IMR-90 (cell line): ENCODE measurements at regions not wholly inside any gene's neighbourhood (a gene's known extent, or its start where the extent isn't known, plus 50 kb on each side); places are given as distances from the start of the nearest gene placed in this dataset.

Source experiments
- ATAC-seq: fragments of 200-7000 bp; cut with Tn5 transposase; 2 replicates; pipeline ENCODE4 v1.9.1; 2020; ENCODE audit warnings: low read depth, mild to moderate bottlenecking, moderate library complexity
- BruUV-seq: library from RNA; stranded (reverse); fragments of 400-500 nt; replicated peaks from 2 replicates; lab custom pipeline; 2021; lab: Mats Ljungman, UMichigan
- CTCF ChIA-PET: fragments of 300-600 bp; formaldehyde crosslinking; extraction: SDS; loops from one replicate; lab custom pipeline; 2021; ENCODE audit warnings: antibody characterized with exemption; lab: Yijun Ruan, JAX
- POLR2A ChIA-PET: fragments of 300-600 bp; sonication (Branson Sonifier 250); formaldehyde crosslinking; loops from one replicate; lab custom pipeline; 2022; ENCODE audit warnings: antibody characterized with exemption; ENCODE audit not compliant: unreplicated experiment; lab: Charles Lee
- DNase-seq: peaks from one replicate; pipeline ENCODE4 v3.0.0; 2013
- H2AFZ ChIP-seq: replicated peaks from 2 replicates; pipeline ENCODE3; 2013; ENCODE audit warnings: low read length, mild to moderate bottlenecking; ENCODE audit not compliant: poor library complexity
- H2AK5ac ChIP-seq: 2 replicates; pipeline ENCODE4 v1.6.1; 2013; ENCODE audit warnings: low read depth, low read length, inconsistent platforms
- H2AK9ac ChIP-seq: replicated peaks from 2 replicates; pipeline ENCODE3; 2013; ENCODE audit warnings: mild to moderate bottlenecking, low read depth, low read length, moderate library complexity; ENCODE audit not compliant: poor library complexity
- H2BK120ac ChIP-seq: 2 replicates; pipeline ENCODE4 v1.6.1; 2013; ENCODE audit warnings: low read depth, low read length, inconsistent platforms
- H2BK15ac ChIP-seq: 3 replicates; pipeline ENCODE4 v1.6.1; 2013; ENCODE audit warnings: low read depth, low read length, inconsistent platforms
- H2BK20ac ChIP-seq: 2 replicates; pipeline ENCODE4 v1.6.1; 2013; ENCODE audit warnings: low read depth, mild to moderate bottlenecking, inconsistent platforms, low read length, moderate library complexity
- H2BK5ac ChIP-seq: 2 replicates; pipeline ENCODE4 v1.6.1; 2013; ENCODE audit warnings: mild to moderate bottlenecking, low read depth, low read length, inconsistent platforms; ENCODE audit not compliant: poor library complexity, severe bottlenecking
- H3K14ac ChIP-seq: replicated peaks from 2 replicates; pipeline ENCODE4 v1.6.1; 2013; ENCODE audit warnings: low read depth, low read length, inconsistent platforms
- H3K18ac ChIP-seq: 2 replicates; pipeline ENCODE4 v1.6.1; 2013; ENCODE audit warnings: low read depth, low read length, control low read depth
- H3K23ac ChIP-seq: 2 replicates; pipeline ENCODE4 v1.6.1; 2013; ENCODE audit warnings: low read depth, low read length, inconsistent platforms
- H3K27ac ChIP-seq: 2 replicates; pipeline ENCODE4 v1.5.1; 2013; ENCODE audit warnings: mild to moderate bottlenecking, control low read depth, low read length; ENCODE audit not compliant: insufficient read depth
- H3K27me3 ChIP-seq: 2 replicates; pipeline ENCODE4 v1.6.1; 2013; ENCODE audit warnings: low read length; ENCODE audit not compliant: control insufficient read depth, insufficient read depth
- H3K36me3 ChIP-seq: 2 replicates; pipeline ENCODE4 v1.6.1; 2013; ENCODE audit warnings: low read length, mixed read lengths; ENCODE audit not compliant: control insufficient read depth, insufficient read depth
- H3K4ac ChIP-seq: 2 replicates; pipeline ENCODE4 v1.6.1; 2013; ENCODE audit warnings: low read depth, low read length, inconsistent platforms
- H3K4me1 ChIP-seq: 2 replicates; pipeline ENCODE4 v1.6.1; 2013; ENCODE audit warnings: low read length, mixed read lengths; ENCODE audit not compliant: control insufficient read depth, insufficient read depth
- H3K4me2 ChIP-seq: 2 replicates; pipeline ENCODE4 v1.6.1; 2013; ENCODE audit warnings: low read depth, mild to moderate bottlenecking, control low read depth, low read length, moderate library complexity
- H3K4me3 ChIP-seq: 2 replicates; pipeline ENCODE4 v1.5.1; 2013; ENCODE audit warnings: low read depth, mild to moderate bottlenecking, control low read depth, low read length, moderate library complexity; ENCODE audit not compliant: insufficient read depth
- H3K56ac ChIP-seq: 2 replicates; pipeline ENCODE4 v1.6.1; 2013; ENCODE audit warnings: low read length, inconsistent platforms; ENCODE audit not compliant: insufficient read depth; ENCODE audit errors: extremely low read depth
- H3K79me1 ChIP-seq, 2 experiments: 2 replicates each; pipeline ENCODE4 v1.6.1; 2013; ENCODE audit warnings: low read length in 2 of 2, inconsistent platforms in 1 of 2, low read depth in 1 of 2
- H3K9ac ChIP-seq: 2 replicates; pipeline ENCODE4 v1.6.1; 2013; ENCODE audit warnings: low read depth, low read length, control low read depth
- H3K9me1 ChIP-seq: 2 replicates; pipeline ENCODE4 v1.6.1; 2013; ENCODE audit warnings: low read length, inconsistent platforms; ENCODE audit not compliant: insufficient read depth
- H3K9me3 ChIP-seq: 2 replicates; pipeline ENCODE4 v1.6.1; 2013; ENCODE audit warnings: low read length; ENCODE audit not compliant: control insufficient read depth, insufficient read depth
- H4K20me1 ChIP-seq: 2 replicates; pipeline ENCODE4 v1.6.1; 2013; ENCODE audit warnings: low read length, inconsistent platforms; ENCODE audit not compliant: insufficient read depth
- H4K5ac ChIP-seq: 2 replicates; pipeline ENCODE4 v1.6.1; 2013; ENCODE audit warnings: mild to moderate bottlenecking, low read depth, low read length, control low read depth
- H4K8ac ChIP-seq, 2 experiments: 2 replicates each; pipeline ENCODE4 v1.6.1; 2013; ENCODE audit warnings: low read depth in 2 of 2, low read length in 2 of 2, control low read depth in 1 of 2, inconsistent platforms in 1 of 2
- H4K91ac ChIP-seq: 2 replicates; pipeline ENCODE4 v1.6.1; 2013; ENCODE audit warnings: low read depth, low read length, inconsistent platforms; ENCODE audit not compliant: insufficient read depth
- BHLHE40 ChIP-seq: fragments of 150-350 bp; IDR thresholded peaks from 2 replicates; pipeline ENCODE4 v1.6.1; 2016; ENCODE audit warnings: mild to moderate bottlenecking, low read depth, low read length
- CEBPB ChIP-seq: IDR thresholded peaks from 2 replicates; pipeline ENCODE4 v1.6.1; 2012; ENCODE audit warnings: low read depth, low read length, improper control_type of control experiment
- CHD1 ChIP-seq: IDR thresholded peaks from 2 replicates; pipeline ENCODE4 v1.6.1; 2012; ENCODE audit warnings: low read depth, low read length, improper control_type of control experiment
- CTCF ChIP-seq: conservative IDR thresholded peaks from 2 replicates; pipeline ENCODE4 v1.5.1; 2012; ENCODE audit warnings: mild to moderate bottlenecking, low read depth, low read length, improper control_type of control experiment
- ELK1 ChIP-seq: fragments of 150-350 bp; IDR thresholded peaks from 2 replicates; pipeline ENCODE4 v1.6.1; 2016; ENCODE audit warnings: low read depth, mild to moderate bottlenecking, low read length, moderate library complexity, borderline replicate concordance
- FOS ChIP-seq: fragments of 150-350 bp; IDR thresholded peaks from 2 replicates; pipeline ENCODE4 v1.6.1; 2016; ENCODE audit warnings: low read depth, low read length
- MAFK ChIP-seq: IDR thresholded peaks from 2 replicates; pipeline ENCODE4 v1.6.1; 2012; ENCODE audit warnings: low read depth, low read length, improper control_type of control experiment
- MAZ ChIP-seq: IDR thresholded peaks from 2 replicates; pipeline ENCODE4 v1.6.1; 2012; ENCODE audit warnings: low read depth, mild to moderate bottlenecking, low read length, improper control_type of control experiment, moderate library complexity, borderline replicate concordance
- NFE2L2 ChIP-seq: fragments of 150-350 bp; IDR thresholded peaks from 2 replicates; pipeline ENCODE4 v1.6.1; 2016; ENCODE audit warnings: low read depth, mild to moderate bottlenecking, low read length
- POLR2A ChIP-seq: IDR thresholded peaks from 2 replicates; pipeline ENCODE4 v1.6.1; 2012; ENCODE audit warnings: mild to moderate bottlenecking, low read depth, low read length
- RAD21 ChIP-seq: IDR thresholded peaks from 2 replicates; pipeline ENCODE4 v1.6.1; 2012; ENCODE audit warnings: low read length, improper control_type of control experiment
- RCOR1 ChIP-seq: IDR thresholded peaks from 2 replicates; pipeline ENCODE4 v1.6.1; 2012; ENCODE audit warnings: mild to moderate bottlenecking, low read length, improper control_type of control experiment; ENCODE audit not compliant: insufficient replicate concordance
- RFX5 ChIP-seq: IDR thresholded peaks from 2 replicates; pipeline ENCODE4 v1.8.0; 2012; ENCODE audit warnings: low read depth, mild to moderate bottlenecking, low read length, moderate library complexity
- SMC3 ChIP-seq: fragments of 150-350 bp; IDR thresholded peaks from 2 replicates; pipeline ENCODE4 v1.6.1; 2016; ENCODE audit warnings: low read depth, mild to moderate bottlenecking, antibody characterized with exemption, low read length, moderate library complexity
- WGBS, 2 experiments: methylation state at CpG; one replicate each; pipeline versions ENCODE4 v1.1.5 to v1.1.7; 2013; ENCODE audit warnings: missing lambda C conversion rate in 2 of 2; ENCODE audit not compliant: insufficient read length in 1 of 2; ENCODE audit errors: extremely low coverage in 2 of 2; 5-methylcytosine and 5-hydroxymethylcytosine counted together
- dilution Hi-C: fragments of 300-500 bp; cut with HindIII; formaldehyde crosslinking; loops from one replicate; pipeline ENCODE4 v1.14.3; 2018; ENCODE audit warnings: low sequenced_read_pairs; ENCODE audit not compliant: unreplicated experiment
- in situ Hi-C: fragments of 300-500 bp; cut with MboI; formaldehyde crosslinking; loops from 3 replicates; pipeline ENCODE4 v1.14.3; 2019; ENCODE audit warnings: low sequenced_read_pairs, inconsistent platforms, mixed read lengths
- intact Hi-C: fragments of 100-400 bp; cut with micrococcal nuclease; formaldehyde crosslinking; loops from 2 replicates; pipeline ENCODE4 v1.10.0; 2022
- TF ChIP-seq, protein P1 (sequence below): fragments of 150-350 bp; IDR thresholded peaks from 2 replicates; pipeline ENCODE4 v1.6.1; 2017; ENCODE audit warnings: mild to moderate bottlenecking, antibody characterized with exemption, low read length, low read depth

DNA sequence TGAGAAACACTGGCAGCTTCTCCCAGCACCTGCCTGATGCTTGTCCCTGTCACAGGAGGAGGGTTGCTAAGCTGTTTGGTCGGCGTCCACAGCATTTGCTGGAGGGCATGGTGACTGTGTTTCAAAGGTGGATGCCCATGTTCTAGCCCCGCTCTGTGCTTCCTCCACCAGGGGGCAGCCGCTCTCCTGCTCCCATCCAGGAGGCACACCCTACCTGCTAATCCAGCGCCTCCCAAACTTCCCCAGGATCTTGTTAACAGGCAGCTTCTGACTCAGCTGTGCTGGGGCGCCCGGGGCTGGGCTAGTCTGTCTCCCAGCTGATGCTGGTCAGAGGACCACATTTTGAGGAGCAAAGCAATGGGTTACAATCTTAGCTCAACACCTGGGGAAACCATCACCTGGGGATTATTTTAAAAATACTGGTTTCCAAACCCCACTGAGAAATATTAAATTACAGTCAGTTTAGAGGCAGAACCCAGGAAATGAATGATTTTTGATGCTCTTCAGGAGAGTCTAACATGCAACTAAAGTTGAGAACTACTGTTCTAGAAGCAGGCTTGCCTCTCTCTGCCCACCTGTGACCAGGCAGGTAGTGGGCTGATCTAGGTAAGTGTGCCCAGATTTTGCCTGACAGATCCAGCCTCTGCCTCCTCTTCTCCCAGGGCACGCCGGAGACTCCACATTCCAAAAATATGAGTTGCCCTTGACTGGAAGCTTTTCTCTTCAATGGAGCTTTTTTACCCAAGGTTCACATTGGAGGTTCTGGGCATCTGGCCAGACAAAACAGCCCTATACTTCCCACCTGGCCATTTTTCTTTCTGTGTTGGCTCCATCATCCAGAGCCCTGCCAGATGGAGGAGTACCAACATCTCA is 92.7 kb upstream of the GPR26 start:
- no peak for ATAC-seq
- ChIA-PET CTCF (no interaction called here), POLR2A (no interaction called here)
- in situ Hi-C loops (loop anchor here (25.0 kb wide), 1 partner anchor 911 kb away; a partner anchor contains a TSS), intact Hi-C loops (no loop called here), dilution Hi-C loops (no loop called here)
- H3K56ac ChIP-seq: no peak overlapping the region
- H3K4me3 ChIP-seq: no peak overlapping the region
- no peak overlapping the region for H3K4me2 ChIP-seq
- no peak overlapping the region for H4K8ac ChIP-seq
- H3K23ac ChIP-seq: no peak overlapping the region
- H4K20me1 ChIP-seq: no peaks in the 10 kb centered on the region
- no peaks in the 10 kb centered on the region for H3K9me1 ChIP-seq
- BruUV-seq: no TSS peak
- no peak overlapping the region for H4K91ac ChIP-seq
- H3K79me1 ChIP-seq: no peaks in the 10 kb centered on the region
- H2BK20ac ChIP-seq: no peak overlapping the region
- no peak overlapping the region for H2AK5ac ChIP-seq
- 30% methylated on average over 5 of the region's 9 CpGs; no CpG with 5 or more reads in 1 of the 2 experiments for WGBS, 2 experiments
- H3K27ac ChIP-seq: no peak overlapping the region
- no peak overlapping the region for H3K14ac ChIP-seq
- no peak overlapping the region for H3K4ac ChIP-seq
- H2BK5ac ChIP-seq: no peak overlapping the region
- DNase-seq: no peak
- H3K9me3 ChIP-seq: peaks cover 17% of the 10 kb centered on the region
- H3K27me3 ChIP-seq: no peaks in the 10 kb centered on the region
- no peaks in the 10 kb centered on the region for H3K4me1 ChIP-seq
- no peak overlapping the region for H2BK15ac ChIP-seq
- H3K36me3 ChIP-seq: no peaks in the 10 kb centered on the region
- H3K9ac ChIP-seq: no peak overlapping the region
- no peak overlapping the region for H4K5ac ChIP-seq
- H3K18ac ChIP-seq: no peak overlapping the region
- H2AFZ ChIP-seq: no peak overlapping the region
- no peak overlapping the region for H2AK9ac ChIP-seq
- H2BK120ac ChIP-seq: no peak overlapping the region
- TF ChIP-seq SMC3 (no peak), ELK1 (no peak), CEBPB (no peak), MAFK (no peak), RAD21 (no peak), RFX5 (no peak), BHLHE40 (no peak), POLR2A (no peak), RCOR1 (no peak), CTCF (no peak), MAZ (no peak), FOS (no peak), CHD1 (no peak), NFE2L2 (no peak)
- TF ChIP-seq, protein P1, sequence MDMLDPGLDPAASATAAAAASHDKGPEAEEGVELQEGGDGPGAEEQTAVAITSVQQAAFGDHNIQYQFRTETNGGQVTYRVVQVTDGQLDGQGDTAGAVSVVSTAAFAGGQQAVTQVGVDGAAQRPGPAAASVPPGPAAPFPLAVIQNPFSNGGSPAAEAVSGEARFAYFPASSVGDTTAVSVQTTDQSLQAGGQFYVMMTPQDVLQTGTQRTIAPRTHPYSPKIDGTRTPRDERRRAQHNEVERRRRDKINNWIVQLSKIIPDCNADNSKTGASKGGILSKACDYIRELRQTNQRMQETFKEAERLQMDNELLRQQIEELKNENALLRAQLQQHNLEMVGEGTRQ: no peak
